ENCODE measurements at regions not wholly inside any gene's neighbourhood (a gene's known extent, or its start where the extent isn't known, plus 50 kb on each side); places are given as distances from the start of the nearest gene placed in this dataset.

GRCh38 chr11:134544095-134544815 is 132.2 kb upstream of the B3GAT1 start:
- no peak for TF ChIP-seq CTCF (IDR thresholded peaks at IDR 0.05)
- no peak for TF ChIP-seq POLR2A (IDR thresholded peaks at IDR 0.05)

Data from thyroid gland (tissue), 4 donors.